Esophagus muscularis mucosa (tissue), 4 donors: ENCODE measurements at regions not wholly inside any gene's neighbourhood (a gene's known extent, or its start where the extent isn't known, plus 50 kb on each side); places are given as distances from the start of the nearest gene placed in this dataset.

Source experiments
- EP300 ChIP-seq: sonication (generic); formaldehyde crosslinking; IDR thresholded peaks from one replicate; pipeline ENCODE4 v1.6.1; 2017; ENCODE audit warnings: antibody characterized with exemption
- POLR2A ChIP-seq: fragments of 450-650 bp; IDR thresholded peaks from one replicate; pipeline ENCODE4 v1.6.1; 2017; ENCODE audit warnings: antibody characterized with exemption, moderate library complexity, mild to moderate bottlenecking, low read depth
- POLR2AphosphoS5 ChIP-seq, 2 donors: sonication (generic); formaldehyde crosslinking; IDR thresholded peaks; one replicate each; pipeline ENCODE4 v1.6.1; 2017; ENCODE audit warnings: antibody characterized with exemption in 2 of 2
- TF ChIP-seq, protein P1 (sequence below), 3 experiments: fragments of 200-600 bp in 2 of 3; fragments of 450-650 bp in 1 of 3; sonication (generic) in 2 of 3; IDR thresholded peaks; one replicate each; pipeline ENCODE4 v1.5.1; 2017 to 2019; ENCODE audit warnings: antibody characterized with exemption in 3 of 3, mild to moderate bottlenecking in 2 of 3, moderate library complexity in 1 of 3

DNA sequence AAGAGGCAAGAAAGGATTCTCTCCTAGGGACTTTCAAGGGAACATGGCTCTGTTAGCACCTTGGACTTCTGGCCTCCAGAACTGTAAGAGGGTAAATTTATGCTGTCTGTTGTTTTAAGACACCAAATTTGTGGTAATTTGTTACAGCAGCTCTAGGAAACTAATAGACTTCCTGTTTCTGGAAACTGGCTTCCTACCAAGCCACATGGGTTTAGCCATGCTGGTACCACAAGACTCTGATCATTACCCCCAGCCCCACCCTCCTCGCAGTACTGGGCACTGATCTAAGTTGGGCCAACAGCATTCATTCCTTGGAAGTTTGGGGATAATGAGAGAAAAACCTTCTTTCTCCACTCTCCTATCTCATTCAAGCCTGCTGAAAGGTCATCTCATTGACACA, 109.5 kb upstream of the SMLR1 start:
- TF ChIP-seq, protein P1, sequence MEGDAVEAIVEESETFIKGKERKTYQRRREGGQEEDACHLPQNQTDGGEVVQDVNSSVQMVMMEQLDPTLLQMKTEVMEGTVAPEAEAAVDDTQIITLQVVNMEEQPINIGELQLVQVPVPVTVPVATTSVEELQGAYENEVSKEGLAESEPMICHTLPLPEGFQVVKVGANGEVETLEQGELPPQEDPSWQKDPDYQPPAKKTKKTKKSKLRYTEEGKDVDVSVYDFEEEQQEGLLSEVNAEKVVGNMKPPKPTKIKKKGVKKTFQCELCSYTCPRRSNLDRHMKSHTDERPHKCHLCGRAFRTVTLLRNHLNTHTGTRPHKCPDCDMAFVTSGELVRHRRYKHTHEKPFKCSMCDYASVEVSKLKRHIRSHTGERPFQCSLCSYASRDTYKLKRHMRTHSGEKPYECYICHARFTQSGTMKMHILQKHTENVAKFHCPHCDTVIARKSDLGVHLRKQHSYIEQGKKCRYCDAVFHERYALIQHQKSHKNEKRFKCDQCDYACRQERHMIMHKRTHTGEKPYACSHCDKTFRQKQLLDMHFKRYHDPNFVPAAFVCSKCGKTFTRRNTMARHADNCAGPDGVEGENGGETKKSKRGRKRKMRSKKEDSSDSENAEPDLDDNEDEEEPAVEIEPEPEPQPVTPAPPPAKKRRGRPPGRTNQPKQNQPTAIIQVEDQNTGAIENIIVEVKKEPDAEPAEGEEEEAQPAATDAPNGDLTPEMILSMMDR (IDR thresholded peaks at IDR 0.05) = no peak
- no peak for TF ChIP-seq EP300
- TF ChIP-seq POLR2A = no peak
- no peak for TF ChIP-seq POLR2AphosphoS5 (IDR thresholded peaks at IDR 0.05)
